ENCODE measurements at regions not wholly inside any gene's neighbourhood (a gene's known extent, or its start where the extent isn't known, plus 50 kb on each side); places are given as distances from the start of the nearest gene placed in this dataset.

GRCh38 chr16:60329108-60329507 lies 1595.0 kb upstream of the GOT2 start:
- TF ChIP-seq EP300 (IDR thresholded peaks at IDR 0.05; ENCODE audit: borderline replicate concordance) (no peak), USF1 (IDR thresholded peaks at IDR 0.05) (no peak), CEBPB (IDR thresholded peaks at IDR 0.05) (no peak), YY1 (IDR thresholded peaks at IDR 0.05; ENCODE audit: low read depth) (no peak)
- TF ChIP-seq, protein P1, sequence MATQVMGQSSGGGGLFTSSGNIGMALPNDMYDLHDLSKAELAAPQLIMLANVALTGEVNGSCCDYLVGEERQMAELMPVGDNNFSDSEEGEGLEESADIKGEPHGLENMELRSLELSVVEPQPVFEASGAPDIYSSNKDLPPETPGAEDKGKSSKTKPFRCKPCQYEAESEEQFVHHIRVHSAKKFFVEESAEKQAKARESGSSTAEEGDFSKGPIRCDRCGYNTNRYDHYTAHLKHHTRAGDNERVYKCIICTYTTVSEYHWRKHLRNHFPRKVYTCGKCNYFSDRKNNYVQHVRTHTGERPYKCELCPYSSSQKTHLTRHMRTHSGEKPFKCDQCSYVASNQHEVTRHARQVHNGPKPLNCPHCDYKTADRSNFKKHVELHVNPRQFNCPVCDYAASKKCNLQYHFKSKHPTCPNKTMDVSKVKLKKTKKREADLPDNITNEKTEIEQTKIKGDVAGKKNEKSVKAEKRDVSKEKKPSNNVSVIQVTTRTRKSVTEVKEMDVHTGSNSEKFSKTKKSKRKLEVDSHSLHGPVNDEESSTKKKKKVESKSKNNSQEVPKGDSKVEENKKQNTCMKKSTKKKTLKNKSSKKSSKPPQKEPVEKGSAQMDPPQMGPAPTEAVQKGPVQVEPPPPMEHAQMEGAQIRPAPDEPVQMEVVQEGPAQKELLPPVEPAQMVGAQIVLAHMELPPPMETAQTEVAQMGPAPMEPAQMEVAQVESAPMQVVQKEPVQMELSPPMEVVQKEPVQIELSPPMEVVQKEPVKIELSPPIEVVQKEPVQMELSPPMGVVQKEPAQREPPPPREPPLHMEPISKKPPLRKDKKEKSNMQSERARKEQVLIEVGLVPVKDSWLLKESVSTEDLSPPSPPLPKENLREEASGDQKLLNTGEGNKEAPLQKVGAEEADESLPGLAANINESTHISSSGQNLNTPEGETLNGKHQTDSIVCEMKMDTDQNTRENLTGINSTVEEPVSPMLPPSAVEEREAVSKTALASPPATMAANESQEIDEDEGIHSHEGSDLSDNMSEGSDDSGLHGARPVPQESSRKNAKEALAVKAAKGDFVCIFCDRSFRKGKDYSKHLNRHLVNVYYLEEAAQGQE (IDR thresholded peaks at IDR 0.05; ENCODE audit: low read depth): no peak
